HEK293T (cell line): ENCODE measurements at regions not wholly inside any gene's neighbourhood (a gene's known extent, or its start where the extent isn't known, plus 50 kb on each side); places are given as distances from the start of the nearest gene placed in this dataset.

Source experiments
- CTCF ChIA-PET: fragments of 350-600 bp; formaldehyde crosslinking; extraction: SDS; loops from one replicate; lab custom pipeline; 2021; ENCODE audit warnings: antibody characterized with exemption, inconsistent platforms; lab: Yijun Ruan, JAX
- POLR2A ChIA-PET: fragments of 350-600 bp; formaldehyde crosslinking; extraction: SDS; loops from one replicate; lab custom pipeline; 2020; ENCODE audit warnings: antibody characterized with exemption, inconsistent platforms; lab: Yijun Ruan, JAX
- DNase-seq: peaks from one replicate; pipeline ENCODE4 v3.0.0; 2012; ENCODE audit warnings: mixed read lengths; ENCODE audit errors: extremely low spot score
- ARNT ChIP-seq: fragments of 450-650 bp; IDR thresholded peaks from 2 replicates; pipeline ENCODE4 v1.6.1; 2017; ENCODE audit warnings: mild to moderate bottlenecking
- BHLHE40 ChIP-seq: fragments of 450-650 bp; IDR thresholded peaks from 2 replicates; pipeline ENCODE4 v1.6.1; 2016; ENCODE audit warnings: mild to moderate bottlenecking, moderate library complexity, borderline replicate concordance
- CTBP1 ChIP-seq: fragments of 450-650 bp; IDR thresholded peaks from 2 replicates; pipeline ENCODE4 v1.6.1; 2016; ENCODE audit warnings: borderline replicate concordance
- ELF4 ChIP-seq: fragments of 450-650 bp; IDR thresholded peaks from 2 replicates; pipeline ENCODE4 v1.6.1; 2017; ENCODE audit warnings: antibody characterized with exemption
- FOXA1 ChIP-seq: fragments of 450-650 bp; IDR thresholded peaks from 2 replicates; pipeline ENCODE4 v1.6.1; 2016; ENCODE audit warnings: mild to moderate bottlenecking
- FOXK2 ChIP-seq: fragments of 450-650 bp; IDR thresholded peaks from 2 replicates; pipeline ENCODE4 v1.6.1; 2016; ENCODE audit warnings: mild to moderate bottlenecking
- FOXM1 ChIP-seq: fragments of 450-650 bp; IDR thresholded peaks from 2 replicates; pipeline ENCODE4 v1.6.1; 2017; ENCODE audit warnings: mild to moderate bottlenecking, borderline replicate concordance
- HDGF ChIP-seq: fragments of 450-650 bp; IDR thresholded peaks from 2 replicates; pipeline ENCODE4 v1.6.1; 2017; ENCODE audit warnings: antibody characterized with exemption, borderline replicate concordance
- L3MBTL2 ChIP-seq: fragments of 450-650 bp; conservative IDR thresholded peaks from 2 replicates; pipeline ENCODE4 v1.6.1; 2016; ENCODE audit warnings: mild to moderate bottlenecking
- LEF1 ChIP-seq: fragments of 450-650 bp; IDR thresholded peaks from 2 replicates; pipeline ENCODE4 v1.6.1; 2017; ENCODE audit warnings: mild to moderate bottlenecking, borderline replicate concordance
- NFRKB ChIP-seq: fragments of 450-650 bp; IDR thresholded peaks from 2 replicates; pipeline ENCODE4 v1.6.1; 2016; ENCODE audit warnings: mild to moderate bottlenecking, moderate library complexity
- PKNOX1 ChIP-seq: fragments of 450-650 bp; IDR thresholded peaks from 2 replicates; pipeline ENCODE4 v1.6.1; 2016
- SP1 ChIP-seq: fragments of 450-650 bp; IDR thresholded peaks from 2 replicates; pipeline ENCODE4 v1.6.1; 2017
- SUZ12 ChIP-seq: fragments of 450-650 bp; IDR thresholded peaks from 2 replicates; pipeline ENCODE4 v1.6.1; 2016; ENCODE audit warnings: mild to moderate bottlenecking
- TARDBP ChIP-seq: fragments of 450-650 bp; IDR thresholded peaks from 2 replicates; pipeline ENCODE4 v1.6.1; 2016
- ZNF384 ChIP-seq: fragments of 450-650 bp; IDR thresholded peaks from 2 replicates; pipeline ENCODE4 v1.6.1; 2016

DNA sequence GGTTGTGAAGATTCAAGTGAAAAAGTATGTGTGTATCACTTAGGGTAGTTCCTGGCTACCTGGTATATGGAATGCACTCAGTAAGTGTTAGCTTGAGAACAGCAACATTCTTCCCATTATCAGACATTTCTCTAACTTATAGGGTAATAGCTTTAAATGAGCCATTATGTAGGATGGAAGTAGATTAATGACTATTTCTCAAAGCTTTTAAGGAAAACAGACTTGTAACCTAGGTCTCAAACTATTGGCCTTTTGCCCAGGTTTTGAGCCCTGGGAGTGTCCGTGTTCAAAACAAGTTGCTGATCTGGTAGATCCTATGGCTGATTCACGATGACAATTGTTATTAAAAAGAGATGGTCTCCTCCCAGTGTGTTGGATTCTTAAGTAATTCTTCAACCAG is 129.1 kb upstream of the UMPS start:
- ChIA-PET CTCF (no interaction called here), POLR2A (no interaction called here)
- no peak for DNase-seq
- TF ChIP-seq ELF4 (no peak), CTBP1 (no peak), SP1 (no peak), FOXA1 (no peak), ARNT (no peak), PKNOX1 (no peak), SUZ12 (no peak), L3MBTL2 (no peak), FOXK2 (no peak)

DNA sequence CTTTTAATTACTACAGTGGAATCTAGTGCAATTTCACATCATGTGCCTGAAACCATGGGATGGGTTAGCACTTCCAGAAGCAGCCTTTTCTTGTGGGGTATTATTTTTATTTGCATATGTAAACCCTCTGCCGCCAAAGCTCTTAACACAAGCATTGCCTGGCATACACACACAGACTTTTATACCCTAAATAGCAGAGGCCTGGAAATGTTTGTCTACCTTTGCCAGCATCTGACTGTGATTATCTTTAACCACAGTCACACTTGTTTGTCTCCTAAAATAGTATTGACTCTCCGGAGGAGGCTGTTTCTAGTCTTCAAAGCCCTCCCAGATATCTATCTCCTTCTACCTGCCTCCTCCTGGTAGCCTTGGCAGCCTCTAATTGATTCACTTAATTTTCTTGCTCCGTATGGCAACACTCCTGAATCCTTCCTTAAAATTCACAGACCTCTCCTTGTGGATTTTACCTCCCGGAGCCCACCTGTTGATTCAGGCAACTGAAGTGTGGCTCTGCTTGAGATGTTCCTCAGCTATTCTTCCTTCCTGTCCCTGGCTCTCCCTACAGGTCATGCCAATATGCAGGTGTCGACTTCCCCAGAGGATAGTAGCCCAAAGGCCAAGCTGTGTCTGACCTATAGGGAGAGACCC is 127.1 kb upstream of the UMPS start:
- no peak for DNase-seq
- ChIA-PET CTCF (no interaction called here), POLR2A (no interaction called here)
- TF ChIP-seq FOXM1 = no peak
- TF ChIP-seq LEF1 = no peak
- TF ChIP-seq FOXA1 = no peak
- TF ChIP-seq ARNT = no peak
- no peak for TF ChIP-seq NFRKB
- no peak for TF ChIP-seq TARDBP
- TF ChIP-seq SP1 = no peak
- no peak for TF ChIP-seq ZNF384
- TF ChIP-seq FOXK2 = no peak
- no peak for TF ChIP-seq BHLHE40
- no peak for TF ChIP-seq L3MBTL2
- no peak for TF ChIP-seq SUZ12
- TF ChIP-seq HDGF = no peak
- no peak for TF ChIP-seq CTBP1
- TF ChIP-seq ELF4 = no peak
- no peak for TF ChIP-seq PKNOX1

DNA sequence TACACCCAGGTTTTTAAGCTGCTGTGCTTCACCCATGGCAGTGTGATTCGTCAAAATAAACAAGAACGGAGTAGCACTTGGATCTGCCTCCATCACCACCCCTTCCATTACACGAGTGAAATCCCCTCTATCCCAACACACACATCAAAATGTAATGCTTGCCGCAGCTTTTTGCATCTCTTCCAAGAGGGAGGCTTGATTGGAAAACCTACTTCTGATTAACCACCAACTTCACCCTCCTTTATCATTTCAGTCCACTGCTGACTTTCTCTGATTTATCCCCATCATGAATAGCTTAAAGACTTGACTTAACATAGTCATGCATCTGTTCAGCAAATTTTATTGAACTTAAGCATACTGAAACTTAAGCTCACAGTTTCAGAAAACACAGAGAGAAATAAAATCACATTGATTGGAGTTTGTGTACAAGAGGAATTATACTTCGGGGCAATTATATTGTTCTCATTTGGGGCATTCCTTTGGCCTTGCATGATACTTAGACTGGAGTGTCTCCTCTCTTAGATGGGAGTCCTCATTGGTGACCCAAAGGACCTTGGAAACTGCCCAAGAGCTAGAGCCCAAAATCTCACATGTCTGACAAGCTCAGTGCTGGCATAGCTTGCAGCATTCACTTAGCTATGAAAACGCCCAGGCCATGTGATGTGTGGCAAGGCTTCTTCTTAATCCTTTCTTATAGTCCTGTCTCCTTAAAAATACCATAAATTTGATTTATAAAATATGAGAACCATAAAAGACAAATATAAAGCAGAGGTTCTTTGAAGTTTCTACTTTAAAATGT is 124.3 kb upstream of the UMPS start:
- no peak for TF ChIP-seq TARDBP
- no peak for TF ChIP-seq FOXM1
- TF ChIP-seq ARNT = no peak
- TF ChIP-seq NFRKB = no peak
- TF ChIP-seq ELF4 = no peak
- no peak for TF ChIP-seq SP1
- ChIA-PET CTCF (interaction anchor here (0.7 to 1.1 kb wide), 2 partner anchors 13 to 40 kb away, joined by 3 to 5 read pairs; no protein-coding TSS in a partner anchor), POLR2A (no interaction called here)
- no peak for DNase-seq

DNA sequence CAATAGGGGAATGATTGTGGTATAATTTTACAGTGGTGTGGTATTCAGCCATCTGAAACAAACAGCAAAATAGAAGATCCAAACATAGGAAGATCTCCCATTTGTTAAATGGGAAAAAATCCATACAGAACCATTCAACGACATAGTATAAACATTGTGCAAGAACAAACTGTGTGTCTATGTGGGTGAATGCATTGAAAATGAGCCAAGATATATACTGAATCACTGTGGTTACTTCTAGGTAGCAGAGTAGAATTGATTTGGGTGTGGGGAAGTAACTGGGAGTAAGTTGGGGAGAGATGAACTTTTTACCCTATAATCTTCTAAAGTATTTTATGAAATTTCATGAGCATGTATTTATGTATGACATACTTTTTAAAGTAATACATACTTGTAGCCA is 123.1 kb upstream of the UMPS start:
- CTCF ChIA-PET = no interaction called here
- DNase-seq = no peak
- TF ChIP-seq BHLHE40 (no peak), PKNOX1 (no peak), NFRKB (no peak), L3MBTL2 (no peak), ARNT (no peak), LEF1 (no peak), SP1 (no peak), TARDBP (no peak), SUZ12 (no peak), FOXM1 (no peak), CTBP1 (no peak), ELF4 (no peak), FOXA1 (no peak), FOXK2 (no peak), HDGF (no peak)
- POLR2A ChIA-PET = no interaction called here

DNA sequence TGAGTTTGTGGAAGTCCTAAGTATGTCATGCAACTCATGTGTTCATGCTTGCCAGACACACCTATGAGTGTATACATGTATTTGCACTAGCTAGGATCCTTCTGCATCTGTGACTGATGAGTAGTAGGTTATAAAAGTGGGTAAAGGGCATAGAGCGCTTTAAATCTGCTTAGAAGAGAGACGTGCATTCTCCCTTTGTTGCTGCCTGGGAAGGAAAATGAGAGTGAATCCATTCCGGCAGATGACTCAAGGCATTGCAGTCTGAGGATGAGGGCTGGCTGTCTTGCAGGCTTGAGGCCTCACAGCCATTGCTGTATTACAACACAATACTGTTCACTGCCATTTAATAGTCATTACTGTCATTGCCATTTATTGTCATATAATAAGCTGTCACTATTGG is 120.8 kb upstream of the UMPS start:
- no peak for DNase-seq
- ChIA-PET POLR2A (no interaction called here), CTCF (no interaction called here)
- TF ChIP-seq NFRKB (no peak), HDGF (no peak), ELF4 (no peak), FOXA1 (no peak), FOXK2 (no peak), SUZ12 (no peak), PKNOX1 (no peak), BHLHE40 (no peak), TARDBP (no peak)

DNA sequence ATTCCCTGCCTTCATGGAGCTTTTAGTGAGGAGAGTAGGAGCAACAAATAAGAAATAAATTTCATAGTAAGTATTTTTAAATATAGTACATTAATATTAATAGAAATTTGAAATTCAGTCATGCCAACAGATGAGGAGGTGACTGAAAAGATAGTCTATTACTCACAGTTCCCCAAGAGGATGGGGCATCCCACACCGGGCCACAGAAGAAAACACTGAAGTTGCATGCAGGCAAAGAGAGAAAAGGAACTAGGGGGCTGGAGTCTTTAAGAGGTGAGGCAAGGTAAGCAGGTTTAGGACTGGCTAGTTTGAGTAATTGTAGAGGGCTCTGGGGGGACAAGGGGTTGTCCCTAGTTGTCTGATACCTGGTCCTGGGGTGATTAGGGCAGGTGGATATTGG is 120.1 kb upstream of the UMPS start:
- TF ChIP-seq TARDBP (no peak), L3MBTL2 (no peak), ARNT (no peak), HDGF (no peak), NFRKB (no peak), PKNOX1 (no peak), FOXA1 (no peak), SUZ12 (no peak), ELF4 (no peak), CTBP1 (no peak), LEF1 (no peak), ZNF384 (no peak), FOXK2 (no peak), FOXM1 (no peak), SP1 (no peak), BHLHE40 (no peak)
- DNase-seq = no peak
- POLR2A ChIA-PET = no interaction called here
- CTCF ChIA-PET = no interaction called here
